Body of pancreas (tissue), 4 donors: ENCODE measurements at regions not wholly inside any gene's neighbourhood (a gene's known extent, or its start where the extent isn't known, plus 50 kb on each side); places are given as distances from the start of the nearest gene placed in this dataset.

Experiments
- ATAC-seq: fragments of 150-250 bp; one replicate; pipeline ENCODE4 v1.9.1; 2016
- DNase-seq, 4 donors: peaks; one replicate each; pipeline ENCODE4 v3.0.0-alpha.2; 2019
- H3K27ac ChIP-seq, 4 donors: fragments of 200-600 bp; sonication (generic); 1 replicate in 3 of 4; 2 replicates in 1 of 4; pipeline versions ENCODE4 v1.5.1 to v1.6.1; 2016 to 2019; ENCODE audit warnings: mild to moderate bottlenecking in 1 of 4, mixed read lengths in 1 of 4, moderate library complexity in 1 of 4
- H3K27me3 ChIP-seq, 2 donors: fragments of 200-600 bp; sonication (generic); one replicate each; pipeline ENCODE4 v1.6.0; 2016; ENCODE audit warnings: mild to moderate bottlenecking in 1 of 2
- H3K36me3 ChIP-seq, 2 donors: fragments of 200-600 bp; sonication (generic); replicated peaks in 1 of 2; 2 replicates each; pipeline ENCODE4 v1.5.1; 2016; ENCODE audit warnings: low read depth in 2 of 2; ENCODE audit not compliant: insufficient read depth in 1 of 2
- H3K4me1 ChIP-seq: fragments of 200-600 bp; sonication (generic); one replicate; pipeline ENCODE4 v1.6.0; 2016
- H3K4me3 ChIP-seq, 2 donors: fragments of 200-600 bp; sonication (generic); 1 replicate in 1 of 2; 2 replicates in 1 of 2; pipeline ENCODE4 v1.5.1; 2016 to 2019
- H3K9me3 ChIP-seq, 3 donors: fragments of 200-600 bp; sonication (generic); 1 replicate in 2 of 3; 2 replicates in 1 of 3; pipeline ENCODE4 v1.5.1; 2016
- POLR2A ChIP-seq, 3 donors: fragments of 450-650 bp; IDR thresholded peaks; one replicate each; pipeline ENCODE4 v1.6.1; 2016; ENCODE audit warnings: antibody characterized with exemption in 3 of 3, mild to moderate bottlenecking in 2 of 3
- WGBS, 2 donors: methylation state at CpG; one replicate each; pipeline ENCODE4 v1.1.5; 2017; 5-methylcytosine and 5-hydroxymethylcytosine counted together
- intact Hi-C: fragments of 100-400 bp; cut with DNase I; formaldehyde crosslinking; loops from one replicate; pipeline ENCODE4 v1.15.1; 2023
- TF ChIP-seq, protein P1 (sequence below), 7 experiments: fragments of 450-650 bp in 4 of 7; fragments of 200-600 bp in 3 of 7; sonication (generic) in 3 of 7; IDR thresholded peaks; one replicate each; pipeline ENCODE4 v1.5.1; 2016 to 2019; ENCODE audit warnings: antibody characterized with exemption in 7 of 7

DNA sequence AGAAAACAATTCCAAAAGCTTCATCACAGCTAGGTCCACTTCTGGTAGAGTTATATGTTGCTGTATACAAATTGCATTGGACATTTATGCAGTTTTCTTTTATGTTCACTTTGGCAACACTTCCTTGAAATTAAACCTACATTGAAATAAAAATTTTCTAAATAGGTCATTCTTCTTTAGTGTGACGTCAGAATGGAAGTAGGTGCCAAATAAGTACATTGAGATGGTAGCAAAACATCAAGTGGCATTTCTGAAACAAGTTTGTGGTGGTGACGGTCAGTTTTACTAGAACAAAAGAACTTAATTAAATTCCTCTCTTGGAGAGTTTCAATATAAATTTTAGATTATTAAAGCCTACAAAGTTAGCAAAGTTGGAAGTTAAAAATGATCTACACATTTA, 895.1 kb downstream of the CDH9 start:
- Histone ChIP-seq H3K27ac (no peak overlapping the region), H3K36me3 (no peaks in the 10 kb centered on the region), H3K4me3 (no peak overlapping the region), H3K9me3 (no peaks in the 10 kb centered on the region), H3K4me1 (no peaks in the 10 kb centered on the region), H3K27me3 (no peaks in the 10 kb centered on the region)
- TF ChIP-seq, protein P1, sequence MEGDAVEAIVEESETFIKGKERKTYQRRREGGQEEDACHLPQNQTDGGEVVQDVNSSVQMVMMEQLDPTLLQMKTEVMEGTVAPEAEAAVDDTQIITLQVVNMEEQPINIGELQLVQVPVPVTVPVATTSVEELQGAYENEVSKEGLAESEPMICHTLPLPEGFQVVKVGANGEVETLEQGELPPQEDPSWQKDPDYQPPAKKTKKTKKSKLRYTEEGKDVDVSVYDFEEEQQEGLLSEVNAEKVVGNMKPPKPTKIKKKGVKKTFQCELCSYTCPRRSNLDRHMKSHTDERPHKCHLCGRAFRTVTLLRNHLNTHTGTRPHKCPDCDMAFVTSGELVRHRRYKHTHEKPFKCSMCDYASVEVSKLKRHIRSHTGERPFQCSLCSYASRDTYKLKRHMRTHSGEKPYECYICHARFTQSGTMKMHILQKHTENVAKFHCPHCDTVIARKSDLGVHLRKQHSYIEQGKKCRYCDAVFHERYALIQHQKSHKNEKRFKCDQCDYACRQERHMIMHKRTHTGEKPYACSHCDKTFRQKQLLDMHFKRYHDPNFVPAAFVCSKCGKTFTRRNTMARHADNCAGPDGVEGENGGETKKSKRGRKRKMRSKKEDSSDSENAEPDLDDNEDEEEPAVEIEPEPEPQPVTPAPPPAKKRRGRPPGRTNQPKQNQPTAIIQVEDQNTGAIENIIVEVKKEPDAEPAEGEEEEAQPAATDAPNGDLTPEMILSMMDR (IDR thresholded peaks at IDR 0.05), result no peak
- TF ChIP-seq POLR2A (IDR thresholded peaks at IDR 0.05), result no peak
- ATAC-seq, result no peak
- DNase-seq, result no peak
- WGBS, 2 donors, result 36 to 40% methylated on average over 2 of the region's 2 CpGs
- intact Hi-C loops, result no loop called here

DNA sequence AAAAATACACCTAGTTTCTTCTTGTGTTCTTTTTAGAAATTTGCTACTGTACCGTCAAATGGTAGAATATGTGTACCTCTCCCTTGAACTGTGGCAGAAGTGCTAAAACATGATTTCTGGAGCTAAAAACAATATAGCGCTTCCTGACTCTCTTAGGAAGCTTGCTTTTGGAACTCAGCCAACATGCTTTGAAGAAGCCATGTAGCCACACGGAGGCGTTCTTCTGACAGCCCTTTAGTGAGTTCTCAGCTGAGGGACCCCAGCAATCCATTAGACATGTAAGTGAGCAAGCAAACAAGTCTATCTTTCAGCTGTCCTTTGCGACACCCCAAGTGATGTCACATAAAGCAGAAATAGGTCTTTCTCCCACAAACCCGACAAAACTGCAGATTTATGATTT, 917.0 kb downstream of the CDH9 start:
- H3K36me3 ChIP-seq, result no peaks in the 10 kb centered on the region
- H3K27ac ChIP-seq, result no peak overlapping the region
- 39 to 55% methylated on average over 6 of the region's 6 CpGs for WGBS, 2 donors
- H3K9me3 ChIP-seq, result no peaks in the 10 kb centered on the region
- ATAC-seq, result no peak
- no peak overlapping the region for H3K4me3 ChIP-seq
- H3K27me3 ChIP-seq, result no peaks in the 10 kb centered on the region
- intact Hi-C loops, result no loop called here
- TF ChIP-seq, protein P1 (IDR thresholded peaks at IDR 0.05), result no peak
- no peak for TF ChIP-seq POLR2A (IDR thresholded peaks at IDR 0.05)
- no peak for DNase-seq
- no peaks in the 10 kb centered on the region for H3K4me1 ChIP-seq

DNA sequence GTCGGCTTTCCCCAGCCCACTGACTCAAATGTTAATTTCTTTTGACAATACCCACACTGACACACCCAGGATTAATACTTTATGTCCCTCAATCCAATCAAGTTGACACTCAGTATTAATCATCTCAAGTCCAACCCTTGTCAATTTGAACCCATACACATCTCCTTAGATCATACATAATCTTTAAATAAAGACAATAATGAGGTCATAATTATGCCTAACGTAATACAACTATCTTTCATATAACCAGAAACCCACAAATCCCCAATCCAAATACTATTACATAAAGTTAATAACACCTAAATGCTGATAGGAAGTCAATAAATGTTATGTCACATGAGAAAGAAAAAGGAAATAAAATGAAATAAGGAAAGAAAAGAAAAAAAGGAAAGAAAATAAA, 934.2 kb downstream of the CDH9 start:
- intact Hi-C loops, result no loop called here
- 62 to 72% methylated on average over 2 of the region's 2 CpGs for WGBS, 2 donors
- DNase-seq (no peak), ATAC-seq (no peak)
- H3K27me3 ChIP-seq, result no peaks in the 10 kb centered on the region
- no peaks in the 10 kb centered on the region for H3K36me3 ChIP-seq
- H3K4me1 ChIP-seq, result no peaks in the 10 kb centered on the region
- H3K27ac ChIP-seq, result no peak overlapping the region
- H3K9me3 ChIP-seq, result no peaks in the 10 kb centered on the region
- TF ChIP-seq, protein P1 (IDR thresholded peaks at IDR 0.05), result no peak
- no peak for TF ChIP-seq POLR2A (IDR thresholded peaks at IDR 0.05)
- H3K4me3 ChIP-seq, result no peak overlapping the region

DNA sequence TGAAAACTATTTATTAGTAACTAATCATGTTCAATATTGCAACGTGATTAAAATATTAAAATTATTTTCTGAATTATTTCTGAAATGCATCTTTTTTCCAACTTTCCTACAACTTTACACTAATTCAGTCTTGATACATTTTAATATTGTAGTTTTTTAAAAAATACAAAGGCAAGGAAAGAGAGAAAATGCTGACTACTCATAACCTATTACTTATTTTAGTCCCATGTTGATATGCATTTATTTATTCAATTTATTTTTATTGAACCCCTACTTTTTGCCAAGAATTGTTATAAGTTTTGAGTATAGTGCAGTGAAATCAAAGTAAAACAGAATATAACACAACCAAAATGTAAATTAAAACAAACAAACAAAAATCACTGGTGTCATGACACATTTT, 978.2 kb downstream of the CDH9 start:
- 49 to 51% methylated on average over 1 of the region's 1 CpG for WGBS, 2 donors
- no peak for ATAC-seq

DNA sequence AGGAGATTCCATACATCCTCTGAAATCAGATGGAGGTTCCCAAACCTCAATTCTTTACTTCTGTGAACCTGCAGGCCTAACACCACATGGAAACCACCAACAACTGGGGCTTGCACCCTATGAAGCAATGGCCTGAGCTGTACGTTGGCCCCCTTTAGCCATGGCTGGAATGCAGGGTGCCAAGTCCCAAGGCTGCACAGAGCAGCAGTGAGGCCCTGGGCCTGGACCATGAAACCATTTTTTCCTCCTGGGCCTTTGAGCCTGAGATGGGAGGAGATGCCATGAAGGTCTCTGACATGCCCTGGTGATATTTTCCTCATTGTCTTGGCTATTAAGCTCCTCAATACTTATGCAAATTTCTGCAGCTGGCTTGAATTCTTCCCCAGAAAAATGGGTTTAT, 983.8 kb downstream of the CDH9 start:
- WGBS, 2 donors, result 13 to 33% methylated on average over 1 of the region's 1 CpG
- Histone ChIP-seq H3K4me3 (no peak overlapping the region), H3K27me3 (no peaks in the 10 kb centered on the region), H3K9me3 (no peaks in the 10 kb centered on the region), H3K27ac (no peak overlapping the region), H3K36me3 (no peaks in the 10 kb centered on the region), H3K4me1 (no peaks in the 10 kb centered on the region)
- ATAC-seq, result no peak
- no peak for DNase-seq
- no peak for TF ChIP-seq POLR2A (IDR thresholded peaks at IDR 0.05)
- TF ChIP-seq, protein P1 (IDR thresholded peaks at IDR 0.05), result no peak
- intact Hi-C loops, result no loop called here

More for the DNA sequence above, 978.2 kb downstream of the CDH9 start:
- DNase-seq, result no peak
- Histone ChIP-seq H3K36me3 (no peaks in the 10 kb centered on the region), H3K27me3 (no peaks in the 10 kb centered on the region), H3K4me1 (no peaks in the 10 kb centered on the region), H3K9me3 (no peaks in the 10 kb centered on the region), H3K27ac (no peak overlapping the region), H3K4me3 (no peak overlapping the region)
- intact Hi-C loops, result no loop called here
- TF ChIP-seq, protein P1 (IDR thresholded peaks at IDR 0.05), result no peak
- no peak for TF ChIP-seq POLR2A (IDR thresholded peaks at IDR 0.05)
